H1 (cell line): ENCODE measurements at regions not wholly inside any gene's neighbourhood (a gene's known extent, or its start where the extent isn't known, plus 50 kb on each side); places are given as distances from the start of the nearest gene placed in this dataset.

Experiments used
- CTCF ChIA-PET: fragments of 300-600 bp; sonication (Branson Sonifier 250); formaldehyde crosslinking; loops from one replicate; lab custom pipeline; 2021; ENCODE audit not compliant: partially characterized antibody; lab: Charles Lee
- POLR2A ChIA-PET: fragments of 300-600 bp; sonication (Branson Sonifier 250); formaldehyde crosslinking; loops from one replicate; lab custom pipeline; 2021; ENCODE audit warnings: inconsistent platforms; ENCODE audit not compliant: partially characterized antibody; lab: Charles Lee
- DNase-seq, 2 experiments: peaks; one replicate each; pipeline versions ENCODE4 v3.0.0 to v3.0.0-alpha.2; 2010 to 2022; ENCODE audit warnings: low spot score in 2 of 2, low read depth in 1 of 2, mixed read lengths in 1 of 2
- FAIRE-seq: peaks from 2 replicates; lab custom pipeline; 2011; peaks lifted over from hg19 to GRCh38; lab: Jason Lieb, UNC
- H2AFZ ChIP-seq: 2 replicates; pipeline ENCODE4 v1.8.1; 2012; ENCODE audit warnings: low read length, inconsistent platforms
- H2AK5ac ChIP-seq: 2 replicates; pipeline ENCODE4 v1.6.1; 2013; ENCODE audit warnings: low read depth, low read length
- H2BK120ac ChIP-seq: replicated peaks from 2 replicates; pipeline ENCODE3; 2013; ENCODE audit warnings: low read depth, low read length, inconsistent platforms
- H2BK12ac ChIP-seq: 2 replicates; pipeline ENCODE4 v1.6.1; 2013; ENCODE audit warnings: low read depth, low read length
- H2BK15ac ChIP-seq: 2 replicates; pipeline ENCODE4 v1.6.1; 2013; ENCODE audit warnings: low read length
- H2BK20ac ChIP-seq: 2 replicates; pipeline ENCODE4 v1.6.1; 2013; ENCODE audit warnings: low read length
- H2BK5ac ChIP-seq: 2 replicates; pipeline ENCODE4 v1.6.1; 2013; ENCODE audit warnings: low read depth, low read length
- H3K14ac ChIP-seq: 2 replicates; pipeline ENCODE4 v1.6.1; 2013; ENCODE audit warnings: inconsistent platforms; ENCODE audit not compliant: insufficient read length
- H3K18ac ChIP-seq: 2 replicates; pipeline ENCODE4 v1.6.1; 2013; ENCODE audit warnings: low read length; ENCODE audit errors: extremely low read depth
- H3K23ac ChIP-seq: 2 replicates; pipeline ENCODE4 v1.6.1; 2013; ENCODE audit warnings: inconsistent platforms; ENCODE audit not compliant: insufficient read length
- H3K23me2 ChIP-seq: 2 replicates; pipeline ENCODE4 v1.6.1; 2013; ENCODE audit warnings: low read depth, low read length
- H3K27ac ChIP-seq: 2 replicates; pipeline ENCODE4 v1.6.1; 2011; ENCODE audit warnings: low read depth, low read length, inconsistent platforms
- H3K27me3 ChIP-seq, 4 experiments: replicated peaks in 1 of 4; 1 replicate in 1 of 4; 2 replicates in 3 of 4; pipeline versions ENCODE4 v1.6.1 to v1.8.1; 2011 to 2013; ENCODE audit warnings: low read length in 3 of 4, mild to moderate bottlenecking in 3 of 4, inconsistent platforms in 2 of 4, mixed read lengths in 2 of 4, moderate library complexity in 1 of 4; ENCODE audit not compliant: control insufficient read depth in 3 of 4, insufficient read depth in 3 of 4; ENCODE audit errors: extremely low read depth in 1 of 4
- H3K36me3 ChIP-seq, 4 experiments: 2 replicates each; pipeline versions ENCODE4 v1.6.1 to v1.8.1; 2011 to 2013; ENCODE audit warnings: mild to moderate bottlenecking in 4 of 4, low read length in 3 of 4, moderate library complexity in 2 of 4, control low read depth in 1 of 4, inconsistent platforms in 1 of 4; ENCODE audit not compliant: insufficient read depth in 4 of 4, control insufficient read depth in 2 of 4
- H3K4ac ChIP-seq: replicated peaks from 2 replicates; pipeline ENCODE3; 2013; ENCODE audit warnings: low read length, low read depth, mixed read lengths, inconsistent platforms; ENCODE audit not compliant: insufficient read length
- H3K4me1 ChIP-seq, 4 experiments: replicated peaks in 1 of 4; 1 replicate in 1 of 4; 2 replicates in 3 of 4; pipeline versions ENCODE4 v1.6.1 to v1.8.1; 2011 to 2013; ENCODE audit warnings: low read length in 3 of 4, inconsistent platforms in 2 of 4, mixed read lengths in 1 of 4; ENCODE audit not compliant: insufficient read depth in 4 of 4, control insufficient read depth in 3 of 4
- H3K4me2 ChIP-seq, 2 experiments: 2 replicates each; pipeline versions ENCODE4 v1.6.1 to v1.8.1; 2011 to 2013; ENCODE audit warnings: low read depth in 2 of 2, low read length in 2 of 2, control low read depth in 1 of 2, inconsistent platforms in 1 of 2, mild to moderate bottlenecking in 1 of 2; ENCODE audit not compliant: insufficient read depth in 1 of 2
- H3K4me3 ChIP-seq, 4 experiments: fragments of 200-600, 300-600 bp in 1 of 4; sonication (generic), shearing (Covaris generic), sonication (Bioruptor Twin) in 1 of 4; 2 replicates each; pipeline versions ENCODE4 v1.5.1 to v1.8.1; 2011 to 2016; ENCODE audit warnings: low read length in 4 of 4, low read depth in 3 of 4, control low read depth in 2 of 4, inconsistent platforms in 2 of 4, mild to moderate bottlenecking in 2 of 4, mixed read lengths in 1 of 4, moderate library complexity in 1 of 4; ENCODE audit not compliant: insufficient read depth in 2 of 4; ENCODE audit errors: extremely low read depth in 1 of 4
- H3K56ac ChIP-seq: replicated peaks from 2 replicates; pipeline ENCODE3; 2013; ENCODE audit warnings: low read depth, mild to moderate bottlenecking, mixed read lengths, low read length, inconsistent platforms; ENCODE audit not compliant: insufficient read length
- H3K79me1 ChIP-seq: 2 replicates; pipeline ENCODE4 v1.6.1; 2013; ENCODE audit warnings: low read depth, low read length, control low read depth
- H3K79me2 ChIP-seq, 2 experiments: 2 replicates each; pipeline versions ENCODE4 v1.6.1 to v1.8.1; 2012 to 2013; ENCODE audit warnings: low read length in 2 of 2, mild to moderate bottlenecking in 2 of 2, inconsistent platforms in 1 of 2; ENCODE audit not compliant: insufficient read depth in 2 of 2, control insufficient read depth in 1 of 2
- H3K9ac ChIP-seq, 4 experiments: replicated peaks in 1 of 4; 1 replicate in 1 of 4; 2 replicates in 3 of 4; pipeline versions ENCODE4 v1.6.1 to v1.8.1; 2011 to 2013; ENCODE audit warnings: low read depth in 3 of 4, low read length in 3 of 4, control low read depth in 2 of 4, mild to moderate bottlenecking in 2 of 4, moderate library complexity in 2 of 4, inconsistent platforms in 1 of 4; ENCODE audit errors: extremely low read depth in 1 of 4
- H3K9me3 ChIP-seq, 2 experiments: 2 replicates each; pipeline versions ENCODE4 v1.6.1 to v1.8.1; 2012 to 2013; ENCODE audit warnings: mild to moderate bottlenecking in 2 of 2, moderate library complexity in 2 of 2, control low read depth in 1 of 2, inconsistent platforms in 1 of 2, low read depth in 1 of 2, low read length in 1 of 2, mixed read lengths in 1 of 2; ENCODE audit not compliant: insufficient read depth in 2 of 2
- H4K20me1 ChIP-seq, 2 experiments: replicated peaks in 1 of 2; 2 replicates each; pipeline versions ENCODE3 to v1.8.1; 2011 to 2013; ENCODE audit warnings: inconsistent platforms in 2 of 2, low read length in 2 of 2, mild to moderate bottlenecking in 1 of 2; ENCODE audit not compliant: insufficient read depth in 2 of 2, control insufficient read depth in 1 of 2
- H4K5ac ChIP-seq: 2 replicates; pipeline ENCODE4 v1.6.1; 2013; ENCODE audit warnings: low read length, low read depth, mixed read lengths, inconsistent platforms; ENCODE audit not compliant: insufficient read length
- H4K8ac ChIP-seq: 2 replicates; pipeline ENCODE4 v1.8.0; 2013; ENCODE audit warnings: mild to moderate bottlenecking, moderate library complexity, low read length, inconsistent platforms; ENCODE audit not compliant: insufficient read depth; ENCODE audit errors: extremely low read depth
- H4K91ac ChIP-seq: replicated peaks from 2 replicates; pipeline ENCODE3; 2013; ENCODE audit warnings: low read length, mixed read lengths, inconsistent platforms; ENCODE audit not compliant: insufficient read length
- CTBP2 ChIP-seq: IDR thresholded peaks from 2 replicates; pipeline ENCODE4 v1.7.0; 2011; ENCODE audit warnings: borderline replicate concordance, mild to moderate bottlenecking, moderate library complexity, mixed read lengths, low read length; ENCODE audit not compliant: insufficient read depth, insufficient read length
- WGBS, 2 experiments: shearing (Covaris generic) in 1 of 2; methylation state at CpG; one replicate each; pipeline versions ENCODE4 v1.1.6 to v1.1.7; 2013 to 2015; ENCODE audit warnings: low lambda C conversion rate in 2 of 2, mixed read lengths in 2 of 2, inconsistent platforms in 1 of 2, low coverage in 1 of 2, missing lambda C conversion rate in 1 of 2; ENCODE audit not compliant: insufficient replicate concordance in 2 of 2, insufficient coverage in 1 of 2, insufficient read length in 1 of 2; ENCODE audit errors: extremely low coverage in 1 of 2, missing lambda C conversion rate in 1 of 2; 5-methylcytosine and 5-hydroxymethylcytosine counted together

GRCh38 chr1:234681065-234681464 is 71.1 kb upstream of the IRF2BP2 start:
- FAIRE-seq, result no peak
- no peaks in the 10 kb centered on the region for H3K36me3 ChIP-seq
- H4K5ac ChIP-seq, result no peak overlapping the region
- H3K9ac ChIP-seq, result no peak overlapping the region
- no peak overlapping the region for H2BK12ac ChIP-seq
- H2BK5ac ChIP-seq, result no peak overlapping the region
- H3K56ac ChIP-seq, result no peak overlapping the region
- no peak overlapping the region for H3K18ac ChIP-seq
- no peak overlapping the region for H2BK120ac ChIP-seq
- ChIA-PET POLR2A (no interaction called here), CTCF (no interaction called here)
- H2AK5ac ChIP-seq, result no peak overlapping the region
- no peak overlapping the region for H4K8ac ChIP-seq
- no peaks in the 10 kb centered on the region for H3K9me3 ChIP-seq
- no peaks in the 10 kb centered on the region for H3K27me3 ChIP-seq
- no peak for TF ChIP-seq CTBP2
- H3K4me1 ChIP-seq, result peaks cover 0 to 5% (median 3%) of the 10 kb centered on the region in 4 experiments; a peak in 4 of 7 replicates
- no peak for DNase-seq
- no peak overlapping the region for H3K4ac ChIP-seq
- 83% methylated on average over 3 of the region's 3 CpGs; no CpG with 5 or more reads in 1 of the 2 experiments for WGBS, 2 experiments
- no peak overlapping the region for H2BK20ac ChIP-seq
- H2AFZ ChIP-seq, result no peak overlapping the region
- no peak overlapping the region for H3K14ac ChIP-seq
- no peak overlapping the region for H3K4me3 ChIP-seq
- no peak overlapping the region for H4K91ac ChIP-seq
- no peak overlapping the region for H2BK15ac ChIP-seq
- H3K23ac ChIP-seq, result no peak overlapping the region
- no peaks in the 10 kb centered on the region for H3K79me2 ChIP-seq
- no peak overlapping the region for H3K4me2 ChIP-seq
- H3K23me2 ChIP-seq, result peaks cover 3% of the 10 kb centered on the region; the same call in 1 of the 2 replicates
- no peak overlapping the region for H3K27ac ChIP-seq
- H4K20me1 ChIP-seq, result no peaks in the 10 kb centered on the region
- no peaks in the 10 kb centered on the region for H3K79me1 ChIP-seq
